ENCODE measurements at regions not wholly inside any gene's neighbourhood (a gene's known extent, or its start where the extent isn't known, plus 50 kb on each side); places are given as distances from the start of the nearest gene placed in this dataset.

GRCh38 chr19:30155381-30156200 lies 213.6 kb downstream of the URI1 start:
- TF ChIP-seq CTCF (conservative IDR thresholded peaks at IDR 0.05) (no peak), EZH2 (IDR thresholded peaks at IDR 0.05; ENCODE audit: low read depth) (no peak)
